ENCODE measurements at regions not wholly inside any gene's neighbourhood (a gene's known extent, or its start where the extent isn't known, plus 50 kb on each side); places are given as distances from the start of the nearest gene placed in this dataset.
A peak's percentile ranks its signal among the peaks of the same experiment; 100 is the strongest.

- intact Hi-C loops (cut with DNase I; ENCODE audit: low total_unique reads): no loop called here
- no peak for DNase-seq
- no peaks in the 10 kb centered on the region for H3K36me3 ChIP-seq (ENCODE audit: low read depth, missing control alignments)
- H3K27ac ChIP-seq: no peak overlapping the region
- H3K9me3 ChIP-seq: no peaks in the 10 kb centered on the region
- TF ChIP-seq POLR2A (IDR thresholded peaks at IDR 0.05) (no peak), CTCF (IDR thresholded peaks at IDR 0.05) (no peak)
- H3K4me3 ChIP-seq: no peak overlapping the region
- no peaks in the 10 kb centered on the region for H3K4me1 ChIP-seq
- H3K27me3 ChIP-seq: no peaks in the 10 kb centered on the region
Measured at GRCh38 chr1:55679971-55680370, 464.8 kb upstream of the USP24 start.

GRCh38 chr1:55673416-55673815 lies 458.3 kb upstream of the USP24 start:
- Histone ChIP-seq H3K4me1 (peaks cover 14% of the 10 kb centered on the region), H3K9me3 (no peaks in the 10 kb centered on the region), H3K36me3 (ENCODE audit: low read depth, missing control alignments) (no peaks in the 10 kb centered on the region), H3K4me3 (no peak overlapping the region), H3K27me3 (no peaks in the 10 kb centered on the region), H3K27ac (no peak overlapping the region)
- intact Hi-C loops (cut with DNase I; ENCODE audit: low total_unique reads): no loop called here
- TF ChIP-seq CTCF (IDR thresholded peaks at IDR 0.05) (no peak), POLR2A (IDR thresholded peaks at IDR 0.05) (no peak)
- WGBS, 2 donors: 79 to 90% methylated on average over 1 of the region's 1 CpG
- DNase-seq: no peak

- WGBS, 2 donors: 50 to 56% methylated on average over 5 of the region's 5 CpGs
- DNase-seq: no peak
- no peak overlapping the region for H3K4me3 ChIP-seq
Measured at GRCh38 chr1:55670331-55671082, 455.3 kb upstream of the USP24 start.

GRCh38 chr1:55669293-55669692 lies 454.1 kb upstream of the USP24 start:
- Histone ChIP-seq H3K27ac (peak overlapping the region; percentile 14 to 68), H3K27me3 (no peaks in the 10 kb centered on the region), H3K9me3 (no peaks in the 10 kb centered on the region), H3K4me3 (no peak overlapping the region), H3K4me1 (peaks cover 14% of the 10 kb centered on the region), H3K36me3 (ENCODE audit: low read depth, missing control alignments) (no peaks in the 10 kb centered on the region)
- intact Hi-C loops (cut with DNase I; ENCODE audit: low total_unique reads): no loop called here
- WGBS, 2 donors: 35 to 56% methylated on average over 3 of the region's 3 CpGs
- DNase-seq: peak; percentile 27
- TF ChIP-seq POLR2A (IDR thresholded peaks at IDR 0.05) (no peak), CTCF (IDR thresholded peaks at IDR 0.05) (no peak)

More at GRCh38 chr1:55670331-55671082, 455.3 kb upstream of the USP24 start:
- Histone ChIP-seq H3K27me3 (no peaks in the 10 kb centered on the region), H3K36me3 (ENCODE audit: low read depth, missing control alignments) (no peaks in the 10 kb centered on the region), H3K9me3 (no peaks in the 10 kb centered on the region), H3K4me1 (peaks cover 14% of the 10 kb centered on the region), H3K27ac (peak overlapping the region; percentile 14 to 68)
- intact Hi-C loops (cut with DNase I; ENCODE audit: low total_unique reads): no loop called here
- TF ChIP-seq CTCF (IDR thresholded peaks at IDR 0.05) (no peak), POLR2A (IDR thresholded peaks at IDR 0.05) (no peak)

DNA sequence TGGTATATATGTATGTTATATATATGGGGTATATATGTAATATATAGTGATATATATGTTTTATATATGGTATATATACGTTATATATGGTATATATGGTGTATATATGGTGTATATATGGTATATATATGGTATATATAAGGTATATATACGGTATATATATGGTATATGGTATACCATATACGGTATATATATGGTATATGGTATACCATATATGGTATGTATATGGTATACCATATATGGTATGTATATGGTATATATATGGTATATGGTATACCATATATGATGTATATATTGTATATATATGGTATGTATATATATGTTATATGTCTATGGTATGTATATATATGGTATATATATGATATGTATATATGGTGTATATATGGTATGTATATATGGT lies 447.7 kb upstream of the USP24 start:
- H3K4me1 ChIP-seq: no peaks in the 10 kb centered on the region
- H3K27me3 ChIP-seq: no peaks in the 10 kb centered on the region
- WGBS, 2 donors: 75 to 76% methylated on average over 3 of the region's 3 CpGs
- intact Hi-C loops (cut with DNase I; ENCODE audit: low total_unique reads): no loop called here
- no peaks in the 10 kb centered on the region for H3K9me3 ChIP-seq
- no peak overlapping the region for H3K4me3 ChIP-seq
- TF ChIP-seq POLR2A (IDR thresholded peaks at IDR 0.05) (no peak), CTCF (IDR thresholded peaks at IDR 0.05) (no peak)
- H3K36me3 ChIP-seq (ENCODE audit: low read depth, missing control alignments): no peaks in the 10 kb centered on the region
- H3K27ac ChIP-seq: no peak overlapping the region
- DNase-seq: no peak

All from testis (tissue), 2 donors.